HG03520 (cell line): ENCODE measurements at regions not wholly inside any gene's neighbourhood (a gene's known extent, or its start where the extent isn't known, plus 50 kb on each side); places are given as distances from the start of the nearest gene placed in this dataset.
"Not testable (repeated sequence)": the region's sequence is repeated elsewhere in the genome, so short reads cannot be mapped to it uniquely, and the experiment has no call there.

Source experiments
- ATAC-seq: cut with Tn5 transposase; IDR thresholded peaks from one replicate; pipeline ENCODE4 v1.9.1; 2021; ENCODE audit warnings: mild to moderate bottlenecking, moderate library complexity; ENCODE audit not compliant: unreplicated experiment

DNA sequence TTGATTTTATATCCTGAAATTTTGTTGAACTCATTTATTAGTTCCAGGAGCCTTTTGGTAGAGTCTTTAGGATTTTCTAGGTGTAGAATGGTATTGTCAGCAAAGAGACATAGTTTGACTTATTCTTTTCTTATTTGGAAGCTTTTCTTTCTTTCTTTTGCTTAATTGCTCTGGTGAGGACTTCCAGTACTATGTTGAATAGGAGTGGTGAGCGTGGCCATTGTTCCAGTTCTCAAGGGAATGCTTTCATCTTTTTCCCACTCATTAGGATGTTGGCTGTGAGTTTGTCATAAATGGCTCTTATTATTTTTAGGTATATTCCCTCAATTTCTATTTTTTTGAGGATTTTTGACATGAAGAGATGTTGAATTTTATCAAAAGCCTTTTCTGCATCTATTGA, 182.2 kb upstream of the SPRY2 start:
- no peak for ATAC-seq

DNA sequence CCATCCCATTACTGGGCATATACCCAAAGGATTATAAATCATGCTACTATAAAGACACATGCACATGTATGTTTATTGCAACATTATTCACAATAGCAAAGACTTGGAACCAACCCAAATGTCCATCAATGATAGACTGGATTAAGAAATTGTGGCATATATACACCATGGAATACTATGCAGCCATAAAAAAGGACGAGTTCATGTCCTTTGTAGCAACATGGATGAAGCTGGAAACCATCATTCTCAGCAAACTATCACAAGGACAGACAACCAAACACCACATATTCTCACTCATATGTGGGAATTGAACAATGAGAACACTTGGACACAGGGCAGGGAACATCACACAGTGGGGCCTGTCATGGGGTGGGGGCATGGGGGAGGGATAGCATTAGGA, 181.5 kb upstream of the SPRY2 start:
- not testable (repeated sequence) for ATAC-seq

- ATAC-seq, result no peak
Measured at GRCh38 chr13:80516818-80517348, 176.0 kb upstream of the SPRY2 start.

- no peak for ATAC-seq
Measured at GRCh38 chr13:80515296-80515695, 174.4 kb upstream of the SPRY2 start.

DNA sequence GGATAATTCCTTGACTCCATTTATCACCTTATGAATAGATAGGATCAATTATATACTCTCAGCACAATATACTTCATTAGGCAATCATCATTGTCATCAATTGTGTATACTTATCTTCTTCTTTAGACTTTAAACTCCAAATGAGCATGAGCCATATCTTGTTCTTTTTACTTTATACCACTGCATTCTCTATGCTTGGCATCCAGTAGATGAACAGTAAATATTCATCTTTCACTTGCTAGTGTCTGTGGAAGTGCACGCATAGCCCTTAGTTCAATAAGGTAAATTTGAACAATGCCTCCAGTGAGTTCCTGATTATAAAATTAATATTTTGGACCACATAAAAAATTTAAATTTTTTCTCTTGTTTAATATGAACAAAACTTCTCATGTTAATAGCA, 172.3 kb upstream of the SPRY2 start:
- no peak for ATAC-seq

DNA sequence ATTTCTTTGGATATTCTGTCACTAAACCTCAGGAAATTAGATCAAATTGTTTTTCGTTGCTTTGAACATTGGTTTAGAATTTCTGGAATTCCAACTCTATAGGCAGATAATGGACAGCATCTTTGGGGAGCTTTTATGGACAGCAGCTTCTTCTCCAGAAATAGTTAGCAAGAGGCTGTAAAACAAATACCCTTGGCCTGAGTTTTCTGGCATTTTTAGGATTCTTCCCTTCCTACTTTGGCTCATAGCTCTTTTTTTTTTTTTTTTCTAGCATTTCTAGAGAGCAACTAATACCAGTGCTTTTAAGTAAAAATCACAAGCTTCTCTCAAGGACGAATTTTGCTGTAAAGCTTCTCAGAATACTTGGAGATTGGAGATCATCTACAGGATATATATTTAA, 169.8 kb upstream of the SPRY2 start:
- no peak for ATAC-seq

DNA sequence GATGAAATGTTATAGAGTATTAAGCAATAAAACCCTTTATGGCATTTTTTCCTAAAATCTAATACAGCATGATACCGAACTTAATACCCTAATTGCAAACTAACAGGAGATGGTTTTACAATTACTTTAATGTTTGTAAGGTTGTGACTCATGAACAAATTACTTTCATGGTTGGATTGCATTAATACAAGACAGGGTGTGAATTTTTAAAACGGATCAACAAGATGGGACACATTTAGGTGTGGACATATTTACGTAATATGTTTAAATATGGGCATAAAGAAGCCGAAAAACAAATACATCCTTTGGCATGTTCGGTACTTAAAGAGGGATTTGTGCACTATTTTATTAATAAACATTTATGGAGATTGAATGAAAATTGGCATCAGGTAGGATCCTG, 168.3 kb upstream of the SPRY2 start:
- no peak for ATAC-seq

- no peak for ATAC-seq
Measured at GRCh38 chr13:80508031-80508430, 167.1 kb upstream of the SPRY2 start.

GRCh38 chr13:80504453-80504852, 163.5 kb upstream of the SPRY2 start:
- ATAC-seq, result no peak

DNA sequence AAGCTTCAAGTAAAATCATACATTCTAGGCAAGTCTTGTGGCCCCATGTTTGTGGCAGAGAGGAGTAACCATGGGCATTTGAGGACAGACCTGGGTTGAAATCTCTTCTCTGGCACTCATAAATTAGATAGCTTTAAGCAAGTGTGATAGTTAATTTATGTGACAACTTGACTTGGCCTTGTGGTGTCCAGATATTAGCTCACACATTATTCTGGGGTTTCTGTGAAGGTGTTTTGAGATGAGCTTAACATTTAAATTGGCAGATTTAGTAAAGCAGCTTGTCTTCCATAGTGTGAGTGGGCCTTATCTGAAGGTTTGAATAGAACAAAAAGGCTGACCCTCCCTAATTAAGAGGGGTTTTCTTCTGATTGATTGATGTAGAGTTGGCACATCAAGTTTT, 161.4 kb upstream of the SPRY2 start:
- no peak for ATAC-seq

DNA sequence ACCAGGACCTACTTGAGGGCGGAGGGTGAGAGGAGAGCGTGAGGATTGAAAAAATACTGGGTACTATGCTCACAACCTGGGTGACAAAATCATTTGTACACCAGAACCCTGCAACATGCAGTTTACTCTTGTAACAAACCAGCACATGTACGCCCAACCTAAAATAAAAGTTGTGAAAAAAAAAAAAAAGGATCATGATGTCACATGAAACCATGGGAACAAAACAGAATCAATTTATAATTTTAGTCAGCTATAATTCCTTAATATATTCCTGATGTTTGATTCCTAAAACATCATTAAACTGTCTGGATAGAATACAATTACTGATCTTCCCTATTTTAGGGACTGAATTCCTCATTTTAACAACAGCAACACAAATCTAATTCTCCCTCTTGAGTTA, 160.6 kb upstream of the SPRY2 start:
- ATAC-seq, result no peak

GRCh38 chr13:80499536-80500290, 158.8 kb upstream of the SPRY2 start:
- no peak for ATAC-seq

DNA sequence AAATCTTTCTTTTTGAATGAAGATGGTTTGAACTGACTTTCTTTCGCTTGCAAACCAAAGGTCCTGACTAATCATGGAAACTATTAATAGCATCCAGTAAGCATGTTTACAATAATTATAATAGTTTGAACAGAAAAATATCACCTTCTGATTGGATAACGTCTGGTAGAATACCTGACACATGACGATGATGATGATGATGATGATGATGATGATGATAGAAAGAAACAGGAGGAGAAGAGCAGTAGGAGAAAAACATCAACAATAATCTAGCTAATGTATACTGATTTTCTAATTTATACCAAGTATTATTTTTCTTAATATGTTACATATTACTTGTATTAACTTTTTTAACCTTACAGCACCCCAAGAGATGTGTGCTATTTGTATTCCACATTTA, 157.5 kb upstream of the SPRY2 start:
- no peak for ATAC-seq

- no peak for ATAC-seq
Measured at GRCh38 chr13:80497978-80498377, 157.1 kb upstream of the SPRY2 start.

DNA sequence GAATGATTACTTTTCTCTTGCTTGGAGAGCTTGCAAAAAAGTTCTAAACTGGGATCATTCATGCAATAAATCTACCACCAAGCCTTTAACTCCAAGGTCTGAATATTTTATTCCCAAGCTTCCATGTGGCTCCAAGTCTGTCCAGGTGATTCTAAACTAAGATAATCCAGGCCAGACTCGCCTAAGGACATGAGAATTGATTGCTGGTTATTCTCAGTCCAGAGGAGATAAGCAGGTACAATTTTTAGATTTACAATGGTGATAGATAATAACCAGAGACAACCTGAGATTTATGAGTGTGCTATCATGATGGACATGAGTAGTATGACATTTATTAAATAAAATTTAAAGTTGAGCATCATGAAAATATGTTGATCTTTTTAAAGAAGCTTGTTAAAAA, 156.5 kb upstream of the SPRY2 start:
- ATAC-seq, result no peak

DNA sequence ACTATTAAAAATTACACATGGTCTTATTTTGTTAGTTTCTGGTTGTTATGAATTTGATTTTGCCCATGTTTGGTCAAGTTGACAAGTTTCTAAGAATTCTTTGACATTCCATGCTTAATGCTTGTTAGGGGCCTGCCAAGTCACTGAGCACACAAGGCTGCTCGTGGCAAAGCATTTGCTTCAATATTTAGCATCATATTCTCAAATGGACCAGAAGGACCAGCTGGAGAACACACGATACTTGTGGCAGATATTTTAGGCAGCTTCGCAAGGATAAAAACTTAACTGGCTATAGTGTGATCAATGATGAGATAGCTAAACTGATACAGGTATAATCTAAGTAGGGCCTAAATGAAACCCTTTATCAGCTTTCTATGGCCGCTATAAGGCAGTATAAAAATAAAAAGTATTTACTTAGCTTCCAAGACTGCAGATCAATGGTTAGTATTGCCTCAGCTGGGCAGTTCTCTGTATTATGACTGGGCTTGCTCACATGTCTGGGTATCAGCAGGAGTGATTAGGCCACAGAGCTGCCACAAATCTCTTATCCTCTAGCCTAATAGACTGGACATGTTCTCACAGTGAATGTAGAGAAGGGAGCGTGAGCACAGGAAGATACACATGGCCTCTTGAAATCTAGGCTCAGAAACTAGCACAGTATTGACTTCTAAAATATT, 155.9 kb upstream of the SPRY2 start:
- ATAC-seq, result no peak

- not testable (repeated sequence) for ATAC-seq
Measured at GRCh38 chr13:80490491-80490943, 149.6 kb upstream of the SPRY2 start.

DNA sequence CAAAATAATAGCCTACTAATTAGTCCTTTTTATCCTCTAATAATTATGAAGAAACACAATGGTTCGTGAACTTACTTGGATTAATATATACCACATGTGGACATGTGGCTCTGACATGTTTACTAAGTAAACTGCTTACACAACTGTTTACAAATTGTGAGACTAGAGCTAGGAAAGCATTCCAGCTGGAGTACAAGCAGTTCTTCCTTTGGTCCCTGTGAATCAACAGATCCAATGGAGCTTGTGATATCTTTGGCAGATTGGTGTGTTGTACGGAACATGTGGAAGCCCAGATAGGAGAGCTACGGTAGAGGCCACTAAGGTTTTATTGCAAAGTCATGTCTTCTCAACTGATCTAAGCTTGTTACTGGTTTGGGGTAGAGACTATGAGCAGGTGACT, 145.5 kb upstream of the SPRY2 start:
- no peak for ATAC-seq

- no peak for ATAC-seq
Measured at GRCh38 chr13:80483157-80483556, 142.2 kb upstream of the SPRY2 start.

DNA sequence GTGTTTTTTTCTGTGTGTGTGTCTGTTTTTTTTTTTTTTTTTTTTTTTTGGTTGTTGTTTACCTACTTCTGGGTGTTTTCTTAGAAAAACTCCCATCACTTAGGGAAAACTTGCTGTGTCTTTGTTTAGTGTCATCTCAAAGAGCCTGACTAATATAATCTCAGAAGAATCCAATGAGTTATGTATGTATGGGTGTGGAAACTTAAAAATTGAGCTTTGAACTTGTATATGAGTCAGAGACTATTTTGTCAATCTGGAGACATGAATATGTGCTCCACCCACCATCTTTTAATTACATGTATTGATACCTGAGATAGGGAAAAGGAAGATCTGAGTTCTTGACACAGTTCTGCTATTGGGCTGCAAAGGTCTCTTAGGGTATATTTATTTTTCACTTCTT, 140.7 kb upstream of the SPRY2 start:
- ATAC-seq, result no peak

- no peak for ATAC-seq
Measured at GRCh38 chr13:80477661-80478443, 136.9 kb upstream of the SPRY2 start.

DNA sequence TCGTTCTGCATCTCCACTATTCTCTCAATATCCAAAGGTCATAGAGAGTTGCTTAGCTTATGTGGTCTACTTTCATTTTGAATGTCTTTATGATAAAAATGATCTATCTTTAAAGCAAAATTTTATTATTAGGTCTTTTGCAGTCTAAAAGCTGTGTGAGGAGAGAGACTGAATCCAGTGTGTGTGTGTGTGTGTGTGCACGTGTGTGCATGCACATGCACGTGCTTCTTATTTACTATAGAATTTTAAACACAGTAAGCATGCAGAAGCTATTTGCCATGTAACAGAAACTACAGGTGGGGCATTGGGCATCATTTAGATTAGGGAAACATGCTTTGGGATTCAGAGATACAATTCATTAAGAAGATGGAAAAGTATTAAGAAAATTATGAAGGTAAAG, 136.0 kb upstream of the SPRY2 start:
- no peak for ATAC-seq
